GM13977 (cell line): ENCODE measurements at regions not wholly inside any gene's neighbourhood (a gene's known extent, or its start where the extent isn't known, plus 50 kb on each side); places are given as distances from the start of the nearest gene placed in this dataset.

Experiments
- DNase-seq: peaks from one replicate; pipeline ENCODE4 v3.0.0; 2012; ENCODE audit warnings: low spot score
- in situ Hi-C: fragments of 300-500 bp; cut with MboI; formaldehyde crosslinking; loops from one replicate; pipeline ENCODE4 v1.12.0; 2022; ENCODE audit warnings: low sequenced_read_pairs, low pct_unique_long_range_greater_than_20kb, mixed read lengths, inconsistent platforms; ENCODE audit not compliant: unreplicated experiment
- TF ChIP-seq, protein P1 (sequence below): IDR thresholded peaks from 2 replicates; pipeline ENCODE4 v1.5.1; 2012; ENCODE audit warnings: mild to moderate bottlenecking, control low read depth; ENCODE audit not compliant: insufficient read depth; ENCODE audit errors: extremely low read depth, missing control alignments

GRCh38 chr5:91885291-91886265 lies 502.5 kb upstream of the ARRDC3 start:
- TF ChIP-seq, protein P1, sequence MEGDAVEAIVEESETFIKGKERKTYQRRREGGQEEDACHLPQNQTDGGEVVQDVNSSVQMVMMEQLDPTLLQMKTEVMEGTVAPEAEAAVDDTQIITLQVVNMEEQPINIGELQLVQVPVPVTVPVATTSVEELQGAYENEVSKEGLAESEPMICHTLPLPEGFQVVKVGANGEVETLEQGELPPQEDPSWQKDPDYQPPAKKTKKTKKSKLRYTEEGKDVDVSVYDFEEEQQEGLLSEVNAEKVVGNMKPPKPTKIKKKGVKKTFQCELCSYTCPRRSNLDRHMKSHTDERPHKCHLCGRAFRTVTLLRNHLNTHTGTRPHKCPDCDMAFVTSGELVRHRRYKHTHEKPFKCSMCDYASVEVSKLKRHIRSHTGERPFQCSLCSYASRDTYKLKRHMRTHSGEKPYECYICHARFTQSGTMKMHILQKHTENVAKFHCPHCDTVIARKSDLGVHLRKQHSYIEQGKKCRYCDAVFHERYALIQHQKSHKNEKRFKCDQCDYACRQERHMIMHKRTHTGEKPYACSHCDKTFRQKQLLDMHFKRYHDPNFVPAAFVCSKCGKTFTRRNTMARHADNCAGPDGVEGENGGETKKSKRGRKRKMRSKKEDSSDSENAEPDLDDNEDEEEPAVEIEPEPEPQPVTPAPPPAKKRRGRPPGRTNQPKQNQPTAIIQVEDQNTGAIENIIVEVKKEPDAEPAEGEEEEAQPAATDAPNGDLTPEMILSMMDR = no peak
- DNase-seq = no peak
- in situ Hi-C loops = no loop called here

DNA sequence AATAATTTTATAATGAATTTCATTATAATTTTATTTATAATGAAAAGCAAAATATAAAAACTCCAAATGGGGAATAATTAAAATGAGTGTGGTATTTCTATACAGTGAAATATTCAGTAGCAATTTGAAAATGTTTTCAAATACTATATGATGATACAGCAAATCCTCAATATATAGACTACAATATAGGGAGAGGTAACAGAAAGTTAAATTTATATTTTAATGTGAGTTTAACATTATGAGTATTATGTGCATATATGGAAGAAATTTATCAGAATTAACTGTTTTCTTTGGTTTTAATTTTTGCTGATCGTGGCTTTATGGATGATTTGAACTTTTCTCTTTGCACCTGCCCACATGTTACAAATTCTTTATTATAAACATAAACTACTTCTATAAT lies 500.9 kb upstream of the ARRDC3 start:
- in situ Hi-C loops = no loop called here
- TF ChIP-seq, protein P1 = no peak
- no peak for DNase-seq

DNA sequence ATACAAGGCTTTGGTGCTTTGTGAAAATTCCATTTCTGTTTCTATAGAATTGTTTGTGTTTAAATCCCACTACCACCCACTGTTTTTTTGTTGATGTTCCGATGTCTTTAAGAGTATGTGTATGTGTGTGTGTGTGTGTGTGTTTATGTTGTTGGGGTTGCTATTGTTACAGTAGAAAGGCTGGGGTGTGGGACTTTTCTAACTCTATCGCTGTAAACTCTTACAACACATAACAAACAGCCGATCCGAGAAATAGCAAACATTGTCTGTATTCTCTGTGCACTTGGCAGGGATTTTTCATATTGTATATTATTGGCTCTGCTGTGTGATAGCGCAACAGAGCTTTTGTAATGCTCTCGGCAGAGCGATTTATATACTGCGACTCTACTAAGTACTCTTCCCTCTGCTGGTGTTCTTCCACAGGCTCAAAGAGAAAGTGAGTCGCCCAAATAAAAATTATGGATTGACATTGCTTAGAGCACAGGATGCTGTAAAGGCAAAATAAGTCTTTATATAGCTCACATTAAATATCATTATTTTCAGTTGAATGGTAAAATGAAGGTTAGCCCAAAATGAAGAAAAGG lies 492.2 kb upstream of the ARRDC3 start:
- in situ Hi-C loops = no loop called here
- no peak for DNase-seq
- TF ChIP-seq, protein P1 = no peak

- in situ Hi-C loops = no loop called here
- DNase-seq = no peak
- TF ChIP-seq, protein P1 = no peak
These were observed 484.7 kb upstream of the ARRDC3 start for GRCh38 chr5:91867799-91868198.

DNA sequence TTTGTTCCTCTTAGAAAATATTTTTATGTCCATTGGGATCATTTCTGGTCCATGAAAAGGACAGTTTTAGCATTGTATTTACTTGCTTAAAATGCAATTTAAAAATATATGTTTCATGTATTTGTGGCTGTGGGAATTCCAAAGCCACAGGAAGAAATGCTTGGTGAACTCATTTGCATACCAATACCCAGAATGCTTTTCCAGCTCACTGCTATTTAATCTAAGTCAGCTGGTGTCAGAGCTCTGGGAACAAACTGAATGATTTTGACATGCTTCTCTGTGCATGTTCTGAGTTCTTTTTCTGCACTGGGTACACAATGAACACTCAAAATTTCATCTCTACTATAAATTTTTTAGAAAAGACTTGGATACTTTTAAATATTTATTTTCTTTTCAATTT lies 482.8 kb upstream of the ARRDC3 start:
- TF ChIP-seq, protein P1 = no peak
- in situ Hi-C loops = no loop called here
- DNase-seq = no peak

GRCh38 chr5:91864962-91865361 lies 481.8 kb upstream of the ARRDC3 start:
- no peak for DNase-seq
- TF ChIP-seq, protein P1 = peak; percentile 5
- in situ Hi-C loops = no loop called here
